GM18502 (cell line): ENCODE measurements at regions not wholly inside any gene's neighbourhood (a gene's known extent, or its start where the extent isn't known, plus 50 kb on each side); places are given as distances from the start of the nearest gene placed in this dataset.

Experiments
- ATAC-seq: cut with Tn5 transposase; IDR thresholded peaks from one replicate; pipeline ENCODE4 v1.9.1; 2021; ENCODE audit warnings: mild to moderate bottlenecking; ENCODE audit not compliant: unreplicated experiment, poor library complexity

DNA sequence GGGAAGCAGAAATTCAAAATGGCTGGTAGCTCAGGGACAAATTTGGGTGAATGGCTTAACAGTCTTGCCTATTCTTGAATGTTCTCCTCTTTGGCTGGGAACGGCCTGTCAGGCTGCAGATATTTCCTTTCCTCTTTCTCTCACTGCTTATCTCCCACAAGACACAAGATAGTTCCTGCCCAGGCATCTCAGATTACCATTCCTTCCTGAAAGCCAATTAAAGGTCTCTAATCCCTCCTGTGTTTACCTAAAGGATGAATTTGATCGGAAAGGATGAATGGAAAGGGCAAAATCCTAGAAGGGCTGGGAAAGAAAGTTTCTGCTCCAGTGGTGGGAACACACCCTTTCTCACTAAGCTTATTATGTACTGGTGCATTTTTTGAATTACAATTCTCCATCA is 95.9 kb upstream of the JAG1 start:
- ATAC-seq: no peak

DNA sequence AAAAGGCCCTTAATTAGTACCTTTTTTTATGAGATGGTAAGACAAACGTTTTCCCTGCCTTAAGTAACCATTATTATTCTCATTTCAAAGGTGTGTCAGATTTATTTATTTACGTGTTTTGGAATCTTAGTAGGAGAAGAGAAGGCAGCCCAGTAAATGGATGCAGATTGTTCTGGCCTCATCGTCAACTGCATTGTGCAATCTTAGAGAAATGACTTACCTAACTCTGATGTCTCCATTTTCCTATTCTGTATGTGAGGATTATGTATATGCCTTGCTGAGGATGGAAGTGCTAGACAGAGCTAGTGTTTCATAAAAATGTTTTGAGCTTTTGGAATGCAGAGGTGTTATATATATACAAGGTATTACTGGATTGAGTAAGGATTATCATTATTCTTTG is 97.0 kb upstream of the JAG1 start:
- ATAC-seq: no peak

DNA sequence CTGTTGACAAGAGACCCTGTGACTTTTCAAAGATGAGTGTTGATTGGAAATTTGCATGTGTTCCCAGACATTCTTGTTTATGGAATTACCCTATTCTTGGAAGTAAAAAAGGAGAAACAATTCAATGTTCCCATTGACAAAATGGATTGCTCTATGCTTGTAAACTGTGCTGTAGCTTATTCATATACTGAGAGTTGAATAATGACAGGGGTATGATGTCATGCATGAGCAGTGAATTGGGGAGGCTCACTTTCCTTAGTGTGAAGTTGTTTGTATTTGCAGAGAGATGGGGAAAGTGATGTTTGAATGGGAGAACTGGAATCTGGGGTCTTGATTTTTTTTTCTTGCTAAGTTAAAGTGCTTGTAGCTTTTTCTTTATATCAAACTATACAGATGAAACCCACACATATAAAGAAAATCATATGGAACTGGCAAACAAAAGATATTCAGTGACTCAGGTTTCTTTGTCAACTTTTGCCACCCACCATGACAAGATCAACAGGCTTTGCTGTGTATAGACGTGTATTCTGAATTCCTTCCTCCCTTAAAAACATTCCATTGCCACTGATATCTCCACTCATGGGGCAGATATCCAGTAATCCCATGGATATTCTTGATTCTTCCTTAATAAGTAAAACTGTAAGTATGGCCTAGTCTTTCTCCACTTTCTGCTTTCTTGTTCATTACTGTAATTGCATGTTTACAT is 97.8 kb upstream of the JAG1 start:
- ATAC-seq: no peak

- ATAC-seq: no peak
These were observed 100.7 kb upstream of the JAG1 start for GRCh38 chr20:10774357-10774943.

DNA sequence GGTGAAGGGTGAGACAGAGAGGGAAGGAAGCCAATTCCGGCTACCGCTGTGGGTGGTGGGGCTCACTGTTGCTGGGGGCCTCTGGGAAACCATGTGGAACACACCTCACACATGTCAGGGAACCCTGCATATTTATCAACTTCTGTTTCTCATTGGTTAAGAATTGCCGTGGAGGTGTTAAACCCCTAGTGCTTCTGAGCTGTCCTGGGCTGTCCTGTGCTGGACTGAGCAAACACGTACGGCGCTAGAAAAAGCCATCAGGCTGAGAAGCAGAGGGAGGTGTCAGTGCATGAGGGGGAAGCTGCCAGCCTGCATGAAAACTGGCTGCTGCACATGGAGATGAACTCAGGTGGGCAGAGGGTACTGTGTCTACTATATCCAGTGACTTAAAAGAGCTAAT is 103.9 kb upstream of the JAG1 start:
- no peak for ATAC-seq

DNA sequence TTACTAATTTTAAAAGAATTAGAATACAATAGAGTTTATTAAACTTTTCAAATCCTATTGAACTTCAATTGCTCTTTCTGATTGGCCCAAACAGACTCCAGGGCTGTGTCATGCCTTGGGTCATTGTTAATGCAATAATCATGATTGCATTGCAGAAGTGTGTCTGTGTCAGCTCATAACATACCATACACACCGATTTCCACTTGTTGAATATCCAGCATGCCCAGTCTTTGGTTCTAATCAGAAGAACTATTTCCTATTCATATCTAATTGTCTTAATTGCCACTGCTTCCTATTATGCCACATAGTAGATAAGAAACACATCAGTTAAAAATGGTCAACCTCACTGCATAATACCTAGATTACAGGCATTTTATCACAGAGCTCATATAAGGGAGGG is 106.1 kb upstream of the JAG1 start:
- ATAC-seq: no peak

DNA sequence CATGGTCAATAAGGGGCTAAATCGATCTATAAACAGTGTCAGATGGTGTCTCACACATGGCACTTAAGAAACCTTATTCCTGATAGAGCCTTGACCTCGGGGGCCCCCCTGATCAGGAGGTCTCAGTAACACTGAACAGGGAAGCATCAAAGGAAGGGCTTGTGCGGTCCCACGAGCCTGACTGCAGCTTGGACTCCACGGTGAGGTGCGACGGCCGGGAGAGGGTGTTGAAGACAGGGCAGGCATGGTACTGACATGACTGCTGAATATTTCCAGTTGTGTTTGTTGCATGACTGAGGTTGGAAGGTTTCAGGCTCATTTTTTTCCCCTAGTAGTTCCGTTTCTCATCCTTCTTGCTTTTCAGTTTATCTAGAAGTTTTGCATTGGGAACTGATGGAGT is 107.1 kb upstream of the JAG1 start:
- ATAC-seq: peak; percentile 24

- ATAC-seq: peak; percentile 83
These were observed 107.7 kb upstream of the JAG1 start for GRCh38 chr20:10781526-10781925.

- no peak for ATAC-seq
These were observed 110.1 kb upstream of the JAG1 start for GRCh38 chr20:10783707-10784553.

DNA sequence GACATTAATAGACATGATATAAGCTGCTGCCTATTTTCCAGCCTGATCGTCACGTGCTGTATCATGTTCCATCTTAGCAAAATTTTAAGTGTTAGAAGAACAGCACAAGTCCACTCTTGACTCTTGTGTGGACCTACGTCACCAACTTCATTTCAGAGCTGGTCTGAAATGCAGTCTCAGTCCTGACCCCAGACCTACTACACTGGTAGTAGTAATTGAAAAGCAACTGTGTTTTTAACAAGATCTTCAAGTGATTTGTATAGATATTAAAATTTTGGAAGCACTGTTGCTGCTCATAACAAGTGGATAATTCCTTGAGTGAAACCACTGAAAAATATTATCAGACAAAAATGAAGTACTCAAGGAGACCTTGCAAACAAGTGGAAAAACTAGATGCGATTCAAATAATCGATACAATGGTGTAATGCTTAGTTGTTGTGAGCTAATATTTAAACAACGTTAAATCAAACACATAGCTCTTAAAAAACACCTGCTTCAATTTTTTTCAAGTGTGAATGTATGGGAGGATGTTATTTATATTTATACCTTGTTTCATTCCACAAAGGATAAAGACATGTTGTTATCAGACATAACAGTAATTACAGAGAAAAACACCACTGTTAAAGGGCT is 110.9 kb upstream of the JAG1 start:
- no peak for ATAC-seq

- no peak for ATAC-seq
These were observed 112.9 kb upstream of the JAG1 start for GRCh38 chr20:10786678-10787077.

DNA sequence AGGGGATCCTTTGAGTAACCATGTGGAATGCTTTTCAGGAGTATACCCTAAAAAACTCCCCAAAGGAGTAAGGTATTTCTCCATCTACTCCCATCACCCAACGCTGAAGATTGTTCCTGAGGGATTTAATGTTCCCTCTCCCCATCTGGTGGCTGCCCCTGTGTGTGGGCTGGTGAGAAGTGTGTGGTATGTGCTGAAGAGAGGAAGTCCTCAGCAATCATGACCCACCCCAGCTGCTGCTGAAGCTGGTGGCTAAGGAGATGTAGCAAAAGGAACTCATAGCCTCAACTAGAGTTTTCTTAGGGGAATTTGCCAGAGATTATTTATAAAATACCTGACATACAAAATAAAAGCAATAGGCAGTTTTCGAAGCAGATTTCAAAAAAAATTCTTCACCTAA is 114.3 kb upstream of the JAG1 start:
- ATAC-seq: no peak

DNA sequence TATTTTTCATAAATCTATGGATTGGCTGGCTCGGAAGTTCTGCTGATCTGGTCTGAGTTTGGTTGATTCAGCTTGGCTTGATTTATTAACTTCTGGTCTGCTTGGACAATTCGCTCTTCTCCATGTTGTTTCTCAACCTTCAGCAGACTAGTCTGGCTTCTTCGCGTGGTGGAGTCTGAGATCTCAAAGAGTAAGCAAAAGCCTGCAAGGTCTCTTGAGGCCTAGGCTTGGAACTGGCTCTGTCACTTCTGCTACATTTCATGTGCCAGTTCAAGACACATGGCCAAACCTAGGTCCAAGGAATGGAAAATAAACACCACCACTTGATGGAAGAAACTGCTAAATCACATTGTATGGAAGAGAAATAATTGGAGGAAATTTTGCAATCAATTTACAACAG is 115.1 kb upstream of the JAG1 start:
- ATAC-seq: no peak

- no peak for ATAC-seq
These were observed 115.6 kb upstream of the JAG1 start for GRCh38 chr20:10789386-10789785.

DNA sequence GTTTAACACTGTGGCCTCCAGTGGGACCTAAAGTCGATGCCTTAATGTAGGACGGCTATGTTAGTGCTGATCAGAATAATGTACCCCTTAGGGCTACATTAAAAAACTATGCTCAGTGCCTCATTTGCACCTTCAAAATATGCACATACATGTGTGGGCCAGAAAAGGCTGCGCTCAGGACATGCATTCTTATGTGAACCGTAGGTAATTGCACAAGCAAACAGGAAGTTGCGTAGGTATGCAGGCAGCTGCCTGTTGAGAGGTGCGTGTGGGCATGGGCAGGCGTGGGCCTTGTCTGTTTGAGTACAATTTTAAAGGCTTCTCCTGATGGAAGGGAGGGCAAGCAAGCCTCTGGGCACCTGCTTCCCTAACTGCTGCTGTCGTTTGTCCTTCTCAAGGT is 116.2 kb upstream of the JAG1 start:
- no peak for ATAC-seq

- no peak for ATAC-seq
These were observed 118.5 kb upstream of the JAG1 start for GRCh38 chr20:10792291-10792690.

GRCh38 chr20:10793766-10794165 is 120.0 kb upstream of the JAG1 start:
- ATAC-seq: no peak

- ATAC-seq: no peak
These were observed 121.0 kb upstream of the JAG1 start for GRCh38 chr20:10794765-10795164.

GRCh38 chr20:10795286-10796026 is 121.7 kb upstream of the JAG1 start:
- ATAC-seq: no peak

- no peak for ATAC-seq
These were observed 125.0 kb upstream of the JAG1 start for GRCh38 chr20:10798811-10799210.
